Suprapubic skin (tissue), 4 donors: ENCODE measurements at regions not wholly inside any gene's neighbourhood (a gene's known extent, or its start where the extent isn't known, plus 50 kb on each side); places are given as distances from the start of the nearest gene placed in this dataset.

Experiments used
- CTCF ChIP-seq, 2 donors: fragments of 200-600 bp in 1 of 2; fragments of 450-650 bp in 1 of 2; sonication (generic) in 1 of 2; IDR thresholded peaks; one replicate each; pipeline ENCODE4 v1.5.1; 2016 to 2019; ENCODE audit warnings: antibody characterized with exemption in 2 of 2, mild to moderate bottlenecking in 1 of 2, moderate library complexity in 1 of 2
- EP300 ChIP-seq: sonication (generic); formaldehyde crosslinking; IDR thresholded peaks from one replicate; pipeline ENCODE4 v1.6.1; 2017; ENCODE audit warnings: antibody characterized with exemption
- POLR2A ChIP-seq, 2 donors: fragments of 450-650 bp; IDR thresholded peaks; one replicate each; pipeline ENCODE4 v1.6.1; 2017; ENCODE audit warnings: antibody characterized with exemption in 2 of 2, mild to moderate bottlenecking in 2 of 2, moderate library complexity in 2 of 2
- POLR2AphosphoS5 ChIP-seq, 3 donors: sonication (generic); formaldehyde crosslinking; IDR thresholded peaks; one replicate each; pipeline ENCODE4 v1.6.1; 2017; ENCODE audit warnings: antibody characterized with exemption in 3 of 3

- no peak for TF ChIP-seq CTCF (IDR thresholded peaks at IDR 0.05)
- TF ChIP-seq EP300, result no peak
- no peak for TF ChIP-seq POLR2AphosphoS5 (IDR thresholded peaks at IDR 0.05)
- TF ChIP-seq POLR2A (IDR thresholded peaks at IDR 0.05), result no peak
Measured at GRCh38 chr10:113284635-113285034, 268.2 kb upstream of the HABP2 start.
